NB4 (cell line): ENCODE measurements at regions not wholly inside any gene's neighbourhood (a gene's known extent, or its start where the extent isn't known, plus 50 kb on each side); places are given as distances from the start of the nearest gene placed in this dataset.

Experiments
- CTCF ChIP-seq: IDR thresholded peaks from one replicate; pipeline ENCODE4 v1.5.1; 2012; ENCODE audit warnings: low read depth, low read length
- POLR2A ChIP-seq: IDR thresholded peaks from 2 replicates; pipeline ENCODE4 v1.6.1; 2011; ENCODE audit warnings: mild to moderate bottlenecking; ENCODE audit not compliant: insufficient read length; ENCODE audit errors: extremely low read depth

GRCh38 chr9:6114424-6114823 is 99.0 kb upstream of the RANBP6 start:
- TF ChIP-seq CTCF, result no peak
- no peak for TF ChIP-seq POLR2A
